K562 (cell line): ENCODE measurements at regions not wholly inside any gene's neighbourhood (a gene's known extent, or its start where the extent isn't known, plus 50 kb on each side); places are given as distances from the start of the nearest gene placed in this dataset.
A peak's percentile ranks its signal among the peaks of the same experiment; 100 is the strongest.

ENCODE experiments used
- BHLHE40 ChIP-seq: IDR thresholded peaks from 2 replicates; pipeline ENCODE4 v1.6.1; 2011; ENCODE audit warnings: low read length, improper control_type of control experiment
- CBFA2T3 ChIP-seq: fragments of 450-650 bp; IDR thresholded peaks from 2 replicates; pipeline ENCODE4 v1.6.1; 2017
- CC2D1A ChIP-seq: fragments of 450-650 bp; IDR thresholded peaks from 2 replicates; pipeline ENCODE4 v1.6.1; 2017; ENCODE audit warnings: mild to moderate bottlenecking
- ERF ChIP-seq: fragments of 450-650 bp; formaldehyde crosslinking; IDR thresholded peaks from 2 replicates; pipeline ENCODE4 v1.4.0; 2020; ENCODE audit warnings: mild to moderate bottlenecking, mixed read lengths
- GTF2A2 ChIP-seq: IDR thresholded peaks from 2 replicates; pipeline ENCODE4 v1.6.1; 2016; ENCODE audit warnings: mild to moderate bottlenecking, missing genetic modification characterization, missing compliant biosample characterization
- HEY1 ChIP-seq: fragments of 250-450 bp; sonication (Bioruptor Pico); IDR thresholded peaks from 2 replicates; pipeline ENCODE4 v1.5.0; 2020; ENCODE audit warnings: mild to moderate bottlenecking, moderate library complexity, borderline replicate concordance
- HNRNPLL ChIP-seq: fragments of 200-400 bp; formaldehyde crosslinking; IDR thresholded peaks from 2 replicates; pipeline ENCODE4 v1.6.1; 2017; ENCODE audit warnings: low read length, low read depth, mild to moderate bottlenecking; ENCODE audit not compliant: poor library complexity, severe bottlenecking
- KDM5B ChIP-seq: fragments of 200-600 bp; sonication (generic); IDR thresholded peaks from 2 replicates; pipeline ENCODE4 v1.6.1; 2012; ENCODE audit warnings: low read depth, mild to moderate bottlenecking, moderate library complexity, low read length, control low read depth, inconsistent platforms; ENCODE audit not compliant: insufficient replicate concordance
- MIER1 ChIP-seq: fragments of 450-650 bp; IDR thresholded peaks from 2 replicates; pipeline ENCODE4 v1.6.1; 2016; ENCODE audit warnings: antibody characterized with exemption, mild to moderate bottlenecking, low read depth
- MTA3 ChIP-seq: fragments of 450-650 bp; formaldehyde crosslinking; IDR thresholded peaks from 2 replicates; pipeline ENCODE4 v1.6.1; 2017; ENCODE audit warnings: mild to moderate bottlenecking, borderline replicate concordance
- NFE2L1 ChIP-seq: fragments of 450-650 bp; IDR thresholded peaks from 2 replicates; pipeline ENCODE4 v1.6.1; 2016; ENCODE audit warnings: missing genetic modification characterization, low read depth, mild to moderate bottlenecking, missing compliant biosample characterization, moderate library complexity, borderline replicate concordance
- POLR2AphosphoS5 ChIP-seq: IDR thresholded peaks from 2 replicates; pipeline ENCODE4 v1.6.1; 2011; ENCODE audit warnings: mild to moderate bottlenecking, low read depth, low read length, moderate library complexity; ENCODE audit not compliant: control insufficient read depth, insufficient read depth
- STAT5A ChIP-seq: IDR thresholded peaks from 2 replicates; pipeline ENCODE4 v1.6.1; 2012; ENCODE audit warnings: low read length, inconsistent platforms, borderline replicate concordance
- TSC22D4 ChIP-seq: fragments of 450-650 bp; IDR thresholded peaks from 2 replicates; pipeline ENCODE4 v1.6.1; 2016; ENCODE audit warnings: missing genetic modification characterization, missing biosample characterization, control low read depth
- ZNF143 ChIP-seq: sonication (generic); formaldehyde crosslinking; IDR thresholded peaks from 2 replicates; pipeline ENCODE4 v1.9.0; 2022; ENCODE audit warnings: mild to moderate bottlenecking, missing genetic modification reagents
- ZNF23 ChIP-seq: fragments of 250-450 bp; sonication (Bioruptor Pico); IDR thresholded peaks from 2 replicates; pipeline ENCODE4 v1.4.0; 2020; ENCODE audit warnings: mild to moderate bottlenecking
- ZNF239 ChIP-seq: fragments of 250-450 bp; sonication (Bioruptor Pico); IDR thresholded peaks from 2 replicates; pipeline ENCODE4 v1.4.0; 2020; ENCODE audit warnings: mild to moderate bottlenecking
- ZNF3 ChIP-seq: fragments of 250-450 bp; sonication (Bioruptor Pico); IDR thresholded peaks from 2 replicates; pipeline ENCODE4 v1.5.0; 2021; ENCODE audit warnings: mild to moderate bottlenecking, moderate library complexity
- ZNF408 ChIP-seq: fragments of 250-450 bp; sonication (Bioruptor Pico); IDR thresholded peaks from 2 replicates; pipeline ENCODE4 v1.4.0; 2020; ENCODE audit warnings: low read depth, mild to moderate bottlenecking, moderate library complexity
- ZNF586 ChIP-seq: fragments of 450-650 bp; formaldehyde crosslinking; conservative IDR thresholded peaks from 2 replicates; pipeline ENCODE4 v1.4.0; 2020; ENCODE audit warnings: mild to moderate bottlenecking, moderate library complexity
- ZNF589 ChIP-seq: fragments of 200-800 bp; sonication (Bioruptor generic); IDR thresholded peaks from 2 replicates; pipeline ENCODE4 v1.6.1; 2016; ENCODE audit warnings: low read depth, missing genetic modification characterization, missing compliant biosample characterization
- ZNF75A ChIP-seq: fragments of 450-650 bp; formaldehyde crosslinking; IDR thresholded peaks from 2 replicates; pipeline ENCODE4 v1.4.0; 2020; ENCODE audit warnings: mild to moderate bottlenecking
- TF ChIP-seq, protein P1 (sequence below): sonication (generic); formaldehyde crosslinking; IDR thresholded peaks from 2 replicates; pipeline ENCODE4 v1.8.0; 2022; ENCODE audit warnings: missing genetic modification reagents, mild to moderate bottlenecking, borderline replicate concordance
- TF ChIP-seq, protein P2 (sequence below), 2 experiments: fragments of 450-650 bp; conservative IDR thresholded peaks; 2 replicates each; pipeline ENCODE4 v1.6.1; 2017; ENCODE audit warnings: mild to moderate bottlenecking in 2 of 2, moderate library complexity in 2 of 2
- TF ChIP-seq, protein P3 (sequence below): IDR thresholded peaks from 2 replicates; pipeline ENCODE4 v1.6.1; 2011; ENCODE audit not compliant: insufficient read length; ENCODE audit errors: extremely low read depth
- TF ChIP-seq, protein P4 (sequence below): fragments of 250-450 bp; sonication (Bioruptor Pico); IDR thresholded peaks from 2 replicates; pipeline ENCODE4 v1.8.0; 2022; ENCODE audit warnings: moderate library complexity, mild to moderate bottlenecking, inconsistent platforms

DNA sequence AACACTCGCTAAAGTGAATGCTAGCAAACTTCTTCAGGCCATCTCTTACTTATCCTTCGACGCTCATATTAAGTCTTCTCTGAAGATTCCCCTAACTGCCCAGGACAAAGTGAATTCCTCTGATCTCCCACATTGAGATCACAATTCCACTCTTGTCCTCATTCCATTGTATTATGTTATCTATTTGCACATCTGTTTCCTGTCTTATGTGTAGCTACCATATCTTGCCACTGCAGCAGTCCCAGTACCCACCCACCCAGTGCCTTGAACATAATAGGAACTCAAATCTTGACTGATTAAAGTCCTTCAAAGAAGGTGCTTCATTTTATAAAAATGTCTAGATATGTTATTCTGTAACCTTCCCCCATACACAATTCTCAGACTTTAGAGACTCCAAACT is 702.3 kb downstream of the DIAPH3 start (continued):
- TF ChIP-seq, protein P1, sequence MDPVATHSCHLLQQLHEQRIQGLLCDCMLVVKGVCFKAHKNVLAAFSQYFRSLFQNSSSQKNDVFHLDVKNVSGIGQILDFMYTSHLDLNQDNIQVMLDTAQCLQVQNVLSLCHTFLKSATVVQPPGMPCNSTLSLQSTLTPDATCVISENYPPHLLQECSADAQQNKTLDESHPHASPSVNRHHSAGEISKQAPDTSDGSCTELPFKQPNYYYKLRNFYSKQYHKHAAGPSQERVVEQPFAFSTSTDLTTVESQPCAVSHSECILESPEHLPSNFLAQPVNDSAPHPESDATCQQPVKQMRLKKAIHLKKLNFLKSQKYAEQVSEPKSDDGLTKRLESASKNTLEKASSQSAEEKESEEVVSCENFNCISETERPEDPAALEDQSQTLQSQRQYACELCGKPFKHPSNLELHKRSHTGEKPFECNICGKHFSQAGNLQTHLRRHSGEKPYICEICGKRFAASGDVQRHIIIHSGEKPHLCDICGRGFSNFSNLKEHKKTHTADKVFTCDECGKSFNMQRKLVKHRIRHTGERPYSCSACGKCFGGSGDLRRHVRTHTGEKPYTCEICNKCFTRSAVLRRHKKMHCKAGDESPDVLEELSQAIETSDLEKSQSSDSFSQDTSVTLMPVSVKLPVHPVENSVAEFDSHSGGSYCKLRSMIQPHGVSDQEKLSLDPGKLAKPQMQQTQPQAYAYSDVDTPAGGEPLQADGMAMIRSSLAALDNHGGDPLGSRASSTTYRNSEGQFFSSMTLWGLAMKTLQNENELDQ (CRISPR knock-in tag) = no peak
- TF ChIP-seq MTA3 = no peak
- TF ChIP-seq ZNF75A (CRISPR knock-in tag) = no peak
- TF ChIP-seq BHLHE40 = no peak
- no peak for TF ChIP-seq ZNF589
- no peak for TF ChIP-seq CC2D1A
- TF ChIP-seq HNRNPLL = no peak
- no peak for TF ChIP-seq ERF (CRISPR knock-in tag)
- no peak for TF ChIP-seq ZNF586 (CRISPR knock-in tag)
- no peak for TF ChIP-seq TSC22D4 (tag)
- no peak for TF ChIP-seq GTF2A2
- TF ChIP-seq ZNF408 = no peak
- TF ChIP-seq, protein P2, sequence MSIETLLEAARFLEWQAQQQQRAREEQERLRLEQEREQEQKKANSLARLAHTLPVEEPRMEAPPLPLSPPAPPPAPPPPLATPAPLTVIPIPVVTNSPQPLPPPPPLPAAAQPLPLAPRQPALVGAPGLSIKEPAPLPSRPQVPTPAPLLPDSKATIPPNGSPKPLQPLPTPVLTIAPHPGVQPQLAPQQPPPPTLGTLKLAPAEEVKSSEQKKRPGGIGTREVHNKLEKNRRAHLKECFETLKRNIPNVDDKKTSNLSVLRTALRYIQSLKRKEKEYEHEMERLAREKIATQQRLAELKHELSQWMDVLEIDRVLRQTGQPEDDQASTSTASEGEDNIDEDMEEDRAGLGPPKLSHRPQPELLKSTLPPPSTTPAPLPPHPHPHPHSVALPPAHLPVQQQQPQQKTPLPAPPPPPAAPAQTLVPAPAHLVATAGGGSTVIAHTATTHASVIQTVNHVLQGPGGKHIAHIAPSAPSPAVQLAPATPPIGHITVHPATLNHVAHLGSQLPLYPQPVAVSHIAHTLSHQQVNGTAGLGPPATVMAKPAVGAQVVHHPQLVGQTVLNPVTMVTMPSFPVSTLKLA (conservative IDR thresholded peaks at IDR 0.05) = no peak
- no peak for TF ChIP-seq KDM5B
- TF ChIP-seq CBFA2T3 = peak; percentile 87
- TF ChIP-seq MIER1 = no peak
- peak; percentile 41; the same call in 1 of the 2 replicates for TF ChIP-seq POLR2AphosphoS5
- no peak for TF ChIP-seq HEY1 (CRISPR knock-in tag)
- no peak for TF ChIP-seq NFE2L1 (tag)
- no peak for TF ChIP-seq ZNF3 (CRISPR knock-in tag)
- TF ChIP-seq, protein P3, sequence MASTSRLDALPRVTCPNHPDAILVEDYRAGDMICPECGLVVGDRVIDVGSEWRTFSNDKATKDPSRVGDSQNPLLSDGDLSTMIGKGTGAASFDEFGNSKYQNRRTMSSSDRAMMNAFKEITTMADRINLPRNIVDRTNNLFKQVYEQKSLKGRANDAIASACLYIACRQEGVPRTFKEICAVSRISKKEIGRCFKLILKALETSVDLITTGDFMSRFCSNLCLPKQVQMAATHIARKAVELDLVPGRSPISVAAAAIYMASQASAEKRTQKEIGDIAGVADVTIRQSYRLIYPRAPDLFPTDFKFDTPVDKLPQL = no peak
- no peak for TF ChIP-seq ZNF23 (CRISPR knock-in tag)
- TF ChIP-seq ZNF239 (CRISPR knock-in tag) = no peak
- TF ChIP-seq STAT5A = peak; percentile 49; the same call in 1 of the 2 replicates
- no peak for TF ChIP-seq ZNF143 (CRISPR knock-in tag)
- TF ChIP-seq, protein P4, sequence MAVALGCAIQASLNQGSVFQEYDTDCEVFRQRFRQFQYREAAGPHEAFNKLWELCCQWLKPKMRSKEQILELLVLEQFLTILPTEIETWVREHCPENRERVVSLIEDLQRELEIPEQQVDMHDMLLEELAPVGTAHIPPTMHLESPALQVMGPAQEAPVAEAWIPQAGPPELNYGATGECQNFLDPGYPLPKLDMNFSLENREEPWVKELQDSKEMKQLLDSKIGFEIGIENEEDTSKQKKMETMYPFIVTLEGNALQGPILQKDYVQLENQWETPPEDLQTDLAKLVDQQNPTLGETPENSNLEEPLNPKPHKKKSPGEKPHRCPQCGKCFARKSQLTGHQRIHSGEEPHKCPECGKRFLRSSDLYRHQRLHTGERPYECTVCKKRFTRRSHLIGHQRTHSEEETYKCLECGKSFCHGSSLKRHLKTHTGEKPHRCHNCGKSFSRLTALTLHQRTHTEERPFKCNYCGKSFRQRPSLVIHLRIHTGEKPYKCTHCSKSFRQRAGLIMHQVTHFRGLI (CRISPR knock-in tag) = no peak
